SK-N-SH treated with all-trans-retinoic acid at 6 μM for 48 hours (cell line): ENCODE measurements at regions not wholly inside any gene's neighbourhood (a gene's known extent, or its start where the extent isn't known, plus 50 kb on each side); places are given as distances from the start of the nearest gene placed in this dataset.

Experiments
- ATAC-seq: fragments of 200-7000 bp; cut with Tn5 transposase; 3 replicates; pipeline ENCODE4 v1.9.1; 2020; ENCODE audit warnings: mild to moderate bottlenecking, moderate library complexity
- ARNTL ChIP-seq: fragments of 450-650 bp; formaldehyde crosslinking; IDR thresholded peaks from 2 replicates; pipeline ENCODE4 v1.5.0; 2020; ENCODE audit warnings: low read depth, mild to moderate bottlenecking, moderate library complexity, borderline replicate concordance
- BACH2 ChIP-seq: fragments of 250-450 bp; sonication (Bioruptor Pico); IDR thresholded peaks from 2 replicates; pipeline ENCODE4 v1.9.0; 2021; ENCODE audit warnings: mild to moderate bottlenecking, borderline replicate concordance
- CSDC2 ChIP-seq: fragments of 250-450 bp; sonication (Bioruptor Pico); IDR thresholded peaks from 2 replicates; pipeline ENCODE4 v1.5.0; 2020; ENCODE audit warnings: mild to moderate bottlenecking, moderate library complexity
- ESRRG ChIP-seq: fragments of 250-450 bp; sonication (Bioruptor Pico); IDR thresholded peaks from 2 replicates; pipeline ENCODE4 v1.6.1; 2021; ENCODE audit warnings: mild to moderate bottlenecking
- GLIS3 ChIP-seq: fragments of 250-450 bp; sonication (Bioruptor Pico); IDR thresholded peaks from 2 replicates; pipeline ENCODE4 v1.5.0; 2020; ENCODE audit warnings: mild to moderate bottlenecking, moderate library complexity
- ISL1 ChIP-seq: fragments of 250-450 bp; sonication (Bioruptor Pico); IDR thresholded peaks from 2 replicates; pipeline ENCODE4 v2.1.2; 2022; ENCODE audit warnings: mild to moderate bottlenecking, moderate library complexity
- OSR1 ChIP-seq: fragments of 250-450 bp; sonication (Bioruptor Pico); IDR thresholded peaks from 2 replicates; pipeline ENCODE4 v1.8.0; 2022; ENCODE audit warnings: moderate library complexity, mild to moderate bottlenecking, inconsistent platforms
- PPARA ChIP-seq: fragments of 250-450 bp; sonication (Bioruptor Pico); IDR thresholded peaks from 2 replicates; pipeline ENCODE4 v1.5.0; 2020; ENCODE audit warnings: mild to moderate bottlenecking, borderline replicate concordance
- RARB ChIP-seq: fragments of 250-450 bp; sonication (Bioruptor Pico); IDR thresholded peaks from 2 replicates; pipeline ENCODE4 v1.8.0; 2021; ENCODE audit warnings: mild to moderate bottlenecking, moderate library complexity
- TCF4 ChIP-seq: fragments of 250-450 bp; sonication (Bioruptor Pico); IDR thresholded peaks from 2 replicates; pipeline ENCODE4 v1.8.0; 2021; ENCODE audit warnings: mild to moderate bottlenecking, moderate library complexity, borderline replicate concordance
- TOX ChIP-seq: fragments of 250-450 bp; sonication (Bioruptor Pico); IDR thresholded peaks from 2 replicates; pipeline ENCODE4 v1.8.0; 2021; ENCODE audit warnings: mild to moderate bottlenecking, moderate library complexity, borderline replicate concordance
- ZC3H10 ChIP-seq: fragments of 250-450 bp; sonication (Bioruptor Pico); IDR thresholded peaks from 2 replicates; pipeline ENCODE4 v1.5.1; 2021; ENCODE audit warnings: mild to moderate bottlenecking, moderate library complexity
- ZFP3 ChIP-seq: fragments of 250-450 bp; sonication (Bioruptor Pico); IDR thresholded peaks from 2 replicates; pipeline ENCODE4 v1.5.0; 2020; ENCODE audit warnings: mild to moderate bottlenecking, moderate library complexity
- ZFP30 ChIP-seq: fragments of 450-650 bp; formaldehyde crosslinking; IDR thresholded peaks from 2 replicates; pipeline ENCODE4 v1.5.0; 2022; ENCODE audit warnings: mild to moderate bottlenecking, moderate library complexity
- ZNF70 ChIP-seq: fragments of 450-650 bp; formaldehyde crosslinking; IDR thresholded peaks from 2 replicates; pipeline ENCODE4 v1.5.0; 2020; ENCODE audit warnings: mild to moderate bottlenecking, moderate library complexity
- ZNF8 ChIP-seq: fragments of 450-650 bp; formaldehyde crosslinking; IDR thresholded peaks from 2 replicates; pipeline ENCODE4 v1.5.0; 2020; ENCODE audit warnings: mild to moderate bottlenecking, moderate library complexity
- TF ChIP-seq, protein P1 (sequence below): fragments of 250-450 bp; sonication (Bioruptor Pico); IDR thresholded peaks from 2 replicates; pipeline ENCODE4 v1.5.0; 2020; ENCODE audit warnings: mild to moderate bottlenecking, moderate library complexity
- TF ChIP-seq, protein P2 (sequence below): fragments of 250-450 bp; sonication (Bioruptor Pico); IDR thresholded peaks from 2 replicates; pipeline ENCODE4 v1.8.0; 2020; ENCODE audit warnings: mild to moderate bottlenecking, moderate library complexity, borderline replicate concordance
- TF ChIP-seq, protein P3 (sequence below): fragments of 250-450 bp; sonication (Bioruptor Pico); IDR thresholded peaks from 2 replicates; pipeline ENCODE4 v1.5.1; 2020; ENCODE audit warnings: low read depth, mild to moderate bottlenecking, moderate library complexity
- TF ChIP-seq, protein P4 (sequence below): fragments of 250-450 bp; sonication (Bioruptor Pico); IDR thresholded peaks from 2 replicates; pipeline ENCODE4 v1.8.0; 2021; ENCODE audit warnings: low read depth, mild to moderate bottlenecking, moderate library complexity, borderline replicate concordance
- TF ChIP-seq, protein P5 (sequence below): fragments of 250-450 bp; sonication (Bioruptor Pico); IDR thresholded peaks from 2 replicates; pipeline ENCODE4 v1.5.1; 2021; ENCODE audit warnings: mild to moderate bottlenecking, moderate library complexity

DNA sequence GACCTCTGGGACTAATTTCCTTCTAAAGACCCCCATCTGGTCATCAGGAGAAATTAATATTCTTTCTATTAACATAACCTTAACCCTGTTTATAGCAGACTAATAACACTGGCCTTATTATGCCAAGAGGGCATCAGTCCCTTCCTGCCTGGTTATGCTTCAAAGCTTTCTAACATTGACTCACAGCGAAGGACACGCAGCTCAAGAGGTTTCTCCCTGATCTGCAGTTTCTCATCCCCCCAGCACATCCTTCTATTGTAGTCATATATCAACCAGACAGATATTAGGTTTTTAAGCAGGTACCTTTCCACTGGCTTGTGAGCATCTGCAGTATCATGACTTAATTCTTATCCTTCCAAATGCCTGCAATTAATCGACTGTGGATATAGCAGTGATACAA is 100.0 kb upstream of the CXCR4 start (continued):
- TF ChIP-seq, protein P1, sequence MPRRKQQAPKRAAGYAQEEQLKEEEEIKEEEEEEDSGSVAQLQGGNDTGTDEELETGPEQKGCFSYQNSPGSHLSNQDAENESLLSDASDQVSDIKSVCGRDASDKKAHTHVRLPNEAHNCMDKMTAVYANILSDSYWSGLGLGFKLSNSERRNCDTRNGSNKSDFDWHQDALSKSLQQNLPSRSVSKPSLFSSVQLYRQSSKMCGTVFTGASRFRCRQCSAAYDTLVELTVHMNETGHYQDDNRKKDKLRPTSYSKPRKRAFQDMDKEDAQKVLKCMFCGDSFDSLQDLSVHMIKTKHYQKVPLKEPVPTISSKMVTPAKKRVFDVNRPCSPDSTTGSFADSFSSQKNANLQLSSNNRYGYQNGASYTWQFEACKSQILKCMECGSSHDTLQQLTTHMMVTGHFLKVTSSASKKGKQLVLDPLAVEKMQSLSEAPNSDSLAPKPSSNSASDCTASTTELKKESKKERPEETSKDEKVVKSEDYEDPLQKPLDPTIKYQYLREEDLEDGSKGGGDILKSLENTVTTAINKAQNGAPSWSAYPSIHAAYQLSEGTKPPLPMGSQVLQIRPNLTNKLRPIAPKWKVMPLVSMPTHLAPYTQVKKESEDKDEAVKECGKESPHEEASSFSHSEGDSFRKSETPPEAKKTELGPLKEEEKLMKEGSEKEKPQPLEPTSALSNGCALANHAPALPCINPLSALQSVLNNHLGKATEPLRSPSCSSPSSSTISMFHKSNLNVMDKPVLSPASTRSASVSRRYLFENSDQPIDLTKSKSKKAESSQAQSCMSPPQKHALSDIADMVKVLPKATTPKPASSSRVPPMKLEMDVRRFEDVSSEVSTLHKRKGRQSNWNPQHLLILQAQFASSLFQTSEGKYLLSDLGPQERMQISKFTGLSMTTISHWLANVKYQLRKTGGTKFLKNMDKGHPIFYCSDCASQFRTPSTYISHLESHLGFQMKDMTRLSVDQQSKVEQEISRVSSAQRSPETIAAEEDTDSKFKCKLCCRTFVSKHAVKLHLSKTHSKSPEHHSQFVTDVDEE (CRISPR knock-in tag): no peak
- TF ChIP-seq GLIS3 (CRISPR knock-in tag): no peak

DNA sequence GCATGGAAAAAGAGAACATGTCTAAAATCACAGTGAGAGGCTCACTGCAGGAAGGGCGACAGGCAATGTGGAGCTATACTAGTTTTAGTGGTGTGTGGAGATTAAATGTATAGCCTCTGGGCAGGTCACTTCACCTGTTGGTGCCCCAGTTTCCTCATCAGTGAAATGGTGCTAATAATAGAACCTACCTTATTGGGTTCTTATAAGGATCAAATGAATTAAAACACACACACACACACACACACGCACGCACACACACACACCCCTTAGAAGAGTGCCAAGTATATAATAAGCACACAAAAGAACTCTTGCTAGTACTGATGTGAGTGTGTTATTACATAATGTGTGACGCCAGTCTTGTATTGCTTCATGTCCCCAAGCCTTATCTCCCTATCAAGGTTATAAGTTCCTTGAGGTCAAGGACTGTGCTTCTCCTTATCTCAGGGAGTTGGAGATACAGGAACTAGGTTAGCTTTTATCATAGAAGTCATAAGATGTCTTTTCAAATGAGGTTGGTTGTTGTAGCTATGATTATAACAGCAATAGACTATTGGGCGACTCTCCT is 98.0 kb upstream of the CXCR4 start:
- no peak for ATAC-seq

DNA sequence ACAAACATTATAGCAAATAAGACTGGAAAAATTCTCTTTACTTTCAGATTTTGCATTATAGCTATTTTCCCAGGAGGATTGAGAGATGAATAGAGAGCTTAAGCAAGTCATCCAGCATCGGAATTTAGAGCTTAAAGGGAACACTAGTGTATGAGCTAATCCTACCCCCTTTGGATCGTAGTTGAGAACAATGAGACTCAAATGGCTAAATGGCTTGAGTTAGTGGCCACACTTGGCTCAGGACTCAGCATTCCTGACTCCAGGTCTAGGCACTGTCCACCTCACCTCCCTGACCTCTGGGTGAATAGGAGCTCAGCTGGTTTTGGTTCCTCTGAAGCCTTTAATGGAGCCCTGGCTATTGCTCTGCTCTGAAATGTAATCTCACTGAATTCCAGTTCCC is 97.5 kb upstream of the CXCR4 start:
- no peak for ATAC-seq
- TF ChIP-seq, protein P2, sequence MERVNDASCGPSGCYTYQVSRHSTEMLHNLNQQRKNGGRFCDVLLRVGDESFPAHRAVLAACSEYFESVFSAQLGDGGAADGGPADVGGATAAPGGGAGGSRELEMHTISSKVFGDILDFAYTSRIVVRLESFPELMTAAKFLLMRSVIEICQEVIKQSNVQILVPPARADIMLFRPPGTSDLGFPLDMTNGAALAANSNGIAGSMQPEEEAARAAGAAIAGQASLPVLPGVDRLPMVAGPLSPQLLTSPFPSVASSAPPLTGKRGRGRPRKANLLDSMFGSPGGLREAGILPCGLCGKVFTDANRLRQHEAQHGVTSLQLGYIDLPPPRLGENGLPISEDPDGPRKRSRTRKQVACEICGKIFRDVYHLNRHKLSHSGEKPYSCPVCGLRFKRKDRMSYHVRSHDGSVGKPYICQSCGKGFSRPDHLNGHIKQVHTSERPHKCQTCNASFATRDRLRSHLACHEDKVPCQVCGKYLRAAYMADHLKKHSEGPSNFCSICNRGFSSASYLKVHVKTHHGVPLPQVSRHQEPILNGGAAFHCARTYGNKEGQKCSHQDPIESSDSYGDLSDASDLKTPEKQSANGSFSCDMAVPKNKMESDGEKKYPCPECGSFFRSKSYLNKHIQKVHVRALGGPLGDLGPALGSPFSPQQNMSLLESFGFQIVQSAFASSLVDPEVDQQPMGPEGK (CRISPR knock-in tag): no peak
- TF ChIP-seq ESRRG (CRISPR knock-in tag): no peak
- TF ChIP-seq ZFP3: no peak
- no peak for TF ChIP-seq OSR1 (CRISPR knock-in tag)
- no peak for TF ChIP-seq ZNF70
- no peak for TF ChIP-seq TOX
- TF ChIP-seq PPARA (CRISPR knock-in tag): no peak
- TF ChIP-seq BACH2 (CRISPR knock-in tag): no peak
- TF ChIP-seq ISL1 (CRISPR knock-in tag): no peak
- TF ChIP-seq RARB: no peak
- no peak for TF ChIP-seq ZNF8
- no peak for TF ChIP-seq GLIS3 (CRISPR knock-in tag)
- TF ChIP-seq, protein P3, sequence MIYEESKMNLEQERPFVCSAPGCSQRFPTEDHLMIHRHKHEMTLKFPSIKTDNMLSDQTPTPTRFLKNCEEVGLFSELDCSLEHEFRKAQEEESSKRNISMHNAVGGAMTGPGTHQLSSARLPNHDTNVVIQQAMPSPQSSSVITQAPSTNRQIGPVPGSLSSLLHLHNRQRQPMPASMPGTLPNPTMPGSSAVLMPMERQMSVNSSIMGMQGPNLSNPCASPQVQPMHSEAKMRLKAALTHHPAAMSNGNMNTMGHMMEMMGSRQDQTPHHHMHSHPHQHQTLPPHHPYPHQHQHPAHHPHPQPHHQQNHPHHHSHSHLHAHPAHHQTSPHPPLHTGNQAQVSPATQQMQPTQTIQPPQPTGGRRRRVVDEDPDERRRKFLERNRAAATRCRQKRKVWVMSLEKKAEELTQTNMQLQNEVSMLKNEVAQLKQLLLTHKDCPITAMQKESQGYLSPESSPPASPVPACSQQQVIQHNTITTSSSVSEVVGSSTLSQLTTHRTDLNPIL (CRISPR knock-in tag): no peak
- TF ChIP-seq CSDC2 (CRISPR knock-in tag): no peak
- TF ChIP-seq ARNTL (CRISPR knock-in tag): no peak
- TF ChIP-seq, protein P4, sequence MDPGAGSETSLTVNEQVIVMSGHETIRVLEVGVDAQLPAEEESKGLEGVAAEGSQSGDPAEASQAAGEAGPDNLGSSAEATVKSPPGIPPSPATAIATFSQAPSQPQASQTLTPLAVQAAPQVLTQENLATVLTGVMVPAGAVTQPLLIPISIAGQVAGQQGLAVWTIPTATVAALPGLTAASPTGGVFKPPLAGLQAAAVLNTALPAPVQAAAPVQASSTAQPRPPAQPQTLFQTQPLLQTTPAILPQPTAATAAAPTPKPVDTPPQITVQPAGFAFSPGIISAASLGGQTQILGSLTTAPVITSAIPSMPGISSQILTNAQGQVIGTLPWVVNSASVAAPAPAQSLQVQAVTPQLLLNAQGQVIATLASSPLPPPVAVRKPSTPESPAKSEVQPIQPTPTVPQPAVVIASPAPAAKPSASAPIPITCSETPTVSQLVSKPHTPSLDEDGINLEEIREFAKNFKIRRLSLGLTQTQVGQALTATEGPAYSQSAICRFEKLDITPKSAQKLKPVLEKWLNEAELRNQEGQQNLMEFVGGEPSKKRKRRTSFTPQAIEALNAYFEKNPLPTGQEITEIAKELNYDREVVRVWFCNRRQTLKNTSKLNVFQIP (CRISPR knock-in tag): no peak

More for the DNA sequence above, 98.0 kb upstream of the CXCR4 start:
- no peak for TF ChIP-seq ARNTL (CRISPR knock-in tag)
- no peak for TF ChIP-seq BACH2 (CRISPR knock-in tag)
- no peak for TF ChIP-seq RARB
- TF ChIP-seq GLIS3 (CRISPR knock-in tag): no peak

DNA sequence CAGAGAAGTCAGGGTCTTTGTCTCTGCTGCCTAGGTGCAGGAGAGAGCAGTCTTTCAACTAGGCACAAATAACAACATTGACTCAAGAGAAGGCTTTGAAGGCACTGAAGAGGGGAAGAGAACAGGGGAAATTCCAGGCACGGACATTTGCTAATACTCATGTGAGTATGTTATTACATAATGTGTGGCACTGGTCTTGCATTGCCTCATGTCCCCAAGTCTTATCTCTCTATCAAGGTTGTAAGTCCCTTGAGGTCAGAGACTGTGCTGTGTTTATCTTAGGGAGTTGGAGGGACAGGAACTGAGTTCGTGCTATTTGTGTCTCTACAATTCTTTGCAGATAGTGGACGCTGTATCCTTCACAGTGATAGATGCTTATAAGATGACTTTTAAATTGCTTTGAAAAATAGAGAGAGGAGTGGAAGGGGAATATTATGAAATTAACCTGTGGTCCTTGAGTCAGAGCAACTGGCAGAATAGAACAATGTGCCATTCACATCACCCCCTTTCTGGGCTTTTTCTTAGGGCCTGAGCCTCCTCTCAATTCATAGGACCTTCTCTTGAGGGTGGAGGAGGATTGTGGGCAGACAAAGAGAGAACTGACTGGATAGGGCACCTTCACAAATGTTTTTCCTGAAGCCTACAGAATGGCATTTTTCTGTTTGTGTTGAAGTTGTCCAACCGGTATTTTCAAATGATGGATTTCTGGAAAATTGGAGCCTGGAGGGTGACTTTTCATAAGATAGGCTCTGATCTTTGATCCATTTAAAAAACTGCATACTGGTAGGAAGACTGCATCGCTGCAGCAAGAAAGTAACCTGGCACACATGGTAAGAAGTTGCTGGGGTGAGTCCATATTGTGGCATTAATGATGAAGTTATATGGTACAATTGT is 96.6 kb upstream of the CXCR4 start:
- no peak for ATAC-seq
- TF ChIP-seq GLIS3 (CRISPR knock-in tag): no peak
- TF ChIP-seq, protein P2 (CRISPR knock-in tag): no peak
- TF ChIP-seq TCF4 (CRISPR knock-in tag): no peak
- TF ChIP-seq ZNF70: no peak
- TF ChIP-seq, protein P5, sequence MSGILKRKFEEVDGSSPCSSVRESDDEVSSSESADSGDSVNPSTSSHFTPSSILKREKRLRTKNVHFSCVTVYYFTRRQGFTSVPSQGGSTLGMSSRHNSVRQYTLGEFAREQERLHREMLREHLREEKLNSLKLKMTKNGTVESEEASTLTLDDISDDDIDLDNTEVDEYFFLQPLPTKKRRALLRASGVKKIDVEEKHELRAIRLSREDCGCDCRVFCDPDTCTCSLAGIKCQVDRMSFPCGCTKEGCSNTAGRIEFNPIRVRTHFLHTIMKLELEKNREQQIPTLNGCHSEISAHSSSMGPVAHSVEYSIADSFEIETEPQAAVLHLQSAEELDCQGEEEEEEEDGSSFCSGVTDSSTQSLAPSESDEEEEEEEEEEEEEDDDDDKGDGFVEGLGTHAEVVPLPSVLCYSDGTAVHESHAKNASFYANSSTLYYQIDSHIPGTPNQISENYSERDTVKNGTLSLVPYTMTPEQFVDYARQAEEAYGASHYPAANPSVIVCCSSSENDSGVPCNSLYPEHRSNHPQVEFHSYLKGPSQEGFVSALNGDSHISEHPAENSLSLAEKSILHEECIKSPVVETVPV: no peak
- no peak for TF ChIP-seq ZFP30
- TF ChIP-seq ARNTL (CRISPR knock-in tag): no peak
- TF ChIP-seq RARB: no peak
- TF ChIP-seq, protein P4 (CRISPR knock-in tag): no peak
- TF ChIP-seq ZC3H10 (CRISPR knock-in tag): no peak
- TF ChIP-seq ESRRG (CRISPR knock-in tag): no peak
